COR-L47 (cell line): ENCODE measurements at regions not wholly inside any gene's neighbourhood (a gene's known extent, or its start where the extent isn't known, plus 50 kb on each side); places are given as distances from the start of the nearest gene placed in this dataset.

Experiments
- DNase-seq: peaks from one replicate; lab custom pipeline; 2025; lab: John Stamatoyannopoulos, UW

GRCh38 chr12:93299262-93299846 lies 78.4 kb upstream of the NUDT4 start:
- no peak for DNase-seq

GRCh38 chr12:93300611-93301021 lies 77.1 kb upstream of the NUDT4 start:
- no peak for DNase-seq

GRCh38 chr12:93302331-93303229 lies 75.1 kb upstream of the NUDT4 start:
- no peak for DNase-seq

GRCh38 chr12:93306636-93307035 lies 71.1 kb upstream of the NUDT4 start:
- DNase-seq, result no peak

- DNase-seq, result no peak
Measured at GRCh38 chr12:93308281-93308680, 69.4 kb upstream of the NUDT4 start.

GRCh38 chr12:93311827-93312226 lies 65.9 kb upstream of the NUDT4 start:
- no peak for DNase-seq

- DNase-seq, result no peak
Measured at GRCh38 chr12:93314177-93314497, 63.6 kb upstream of the NUDT4 start.

- no peak for DNase-seq
Measured at GRCh38 chr12:93315385-93315906, 62.3 kb upstream of the NUDT4 start.

- no peak for DNase-seq
Measured at GRCh38 chr12:93315907-93316622, 61.7 kb upstream of the NUDT4 start.

GRCh38 chr12:93316623-93316971 lies 61.1 kb upstream of the NUDT4 start:
- no peak for DNase-seq

- no peak for DNase-seq
Measured at GRCh38 chr12:93317227-93317626, 60.5 kb upstream of the NUDT4 start.

- DNase-seq, result peak; percentile 74
Measured at GRCh38 chr12:93318720-93319522, 58.8 kb upstream of the NUDT4 start.

GRCh38 chr12:93319523-93320050 lies 58.1 kb upstream of the NUDT4 start:
- DNase-seq, result no peak

GRCh38 chr12:93322784-93323183 lies 54.9 kb upstream of the NUDT4 start:
- no peak for DNase-seq

GRCh38 chr12:93323625-93324329 lies 53.9 kb upstream of the NUDT4 start:
- DNase-seq, result no peak

- DNase-seq, result no peak
Measured at GRCh38 chr12:93325855-93326254, 51.9 kb upstream of the NUDT4 start.
